Sciatic nerve (tissue), 2 donors: ENCODE measurements at regions not wholly inside any gene's neighbourhood (a gene's known extent, or its start where the extent isn't known, plus 50 kb on each side); places are given as distances from the start of the nearest gene placed in this dataset.

Source experiments
- ATAC-seq: fragments of 200-7000 bp; cut with Tn5 transposase; one replicate; pipeline ENCODE4 v1.9.1; 2020; ENCODE audit warnings: mild to moderate bottlenecking, moderate library complexity
- DNase-seq: peaks from one replicate; pipeline ENCODE4 v3.0.0-alpha.2; 2020; ENCODE audit warnings: low spot score
- intact Hi-C: fragments of 100-400 bp; cut with DNase I; formaldehyde crosslinking; loops from one replicate; pipeline ENCODE4 v1.14.2; 2022
- donor health status: DM: no; HTN: no; CAD: no.
- donor health status: DM: no; HTN: no; CAD: no.

- ATAC-seq (no peak), DNase-seq (no peak)
- intact Hi-C loops = no loop called here
These were observed 778.3 kb upstream of the SLC10A2 start for GRCh38 chr13:103844471-103844870.

- intact Hi-C loops = no loop called here
- ATAC-seq (no peak), DNase-seq (no peak)
These were observed 773.2 kb upstream of the SLC10A2 start for GRCh38 chr13:103839460-103839859.

GRCh38 chr13:103835052-103835451, 768.8 kb upstream of the SLC10A2 start:
- intact Hi-C loops = no loop called here
- no peak for ATAC-seq

GRCh38 chr13:103833294-103833852, 767.2 kb upstream of the SLC10A2 start:
- no peak for ATAC-seq
- DNase-seq = no peak
- intact Hi-C loops = no loop called here

More at GRCh38 chr13:103835052-103835451, 768.8 kb upstream of the SLC10A2 start:
- no peak for DNase-seq

GRCh38 chr13:103815619-103816018, 749.4 kb upstream of the SLC10A2 start:
- DNase-seq = no peak
- intact Hi-C loops = no loop called here
- ATAC-seq = no peak

GRCh38 chr13:103812971-103813370, 746.8 kb upstream of the SLC10A2 start:
- intact Hi-C loops = no loop called here
- ATAC-seq (peak; percentile 49), DNase-seq (no peak)

GRCh38 chr13:103812558-103812957, 746.3 kb upstream of the SLC10A2 start:
- no peak for ATAC-seq
- DNase-seq = no peak
- intact Hi-C loops = no loop called here

GRCh38 chr13:103810026-103810425, 743.8 kb upstream of the SLC10A2 start:
- no peak for ATAC-seq
- DNase-seq = no peak
- intact Hi-C loops = no loop called here

GRCh38 chr13:103805771-103806170, 739.6 kb upstream of the SLC10A2 start:
- ATAC-seq (no peak), DNase-seq (no peak)
- intact Hi-C loops = no loop called here

- ATAC-seq (no peak), DNase-seq (no peak)
- intact Hi-C loops = no loop called here
These were observed 737.1 kb upstream of the SLC10A2 start for GRCh38 chr13:103803349-103803748.

- no peak for ATAC-seq
- DNase-seq = no peak
- intact Hi-C loops = no loop called here
These were observed 732.8 kb upstream of the SLC10A2 start for GRCh38 chr13:103799028-103799427.

- DNase-seq (no peak), ATAC-seq (no peak)
- intact Hi-C loops = no loop called here
These were observed 729.8 kb upstream of the SLC10A2 start for GRCh38 chr13:103795892-103796478.

GRCh38 chr13:103794526-103794925, 728.3 kb upstream of the SLC10A2 start:
- ATAC-seq (no peak), DNase-seq (no peak)
- intact Hi-C loops = no loop called here

- DNase-seq = no peak
- ATAC-seq = no peak
- intact Hi-C loops = no loop called here
These were observed 721.9 kb upstream of the SLC10A2 start for GRCh38 chr13:103788061-103788652.

- intact Hi-C loops = no loop called here
- DNase-seq (no peak), ATAC-seq (no peak)
These were observed 706.4 kb upstream of the SLC10A2 start for GRCh38 chr13:103772576-103772975.

GRCh38 chr13:103762523-103762922, 696.3 kb upstream of the SLC10A2 start:
- ATAC-seq = no peak
- no peak for DNase-seq
- intact Hi-C loops = no loop called here

- DNase-seq = no peak
- intact Hi-C loops = no loop called here
- no peak for ATAC-seq
These were observed 693.1 kb upstream of the SLC10A2 start for GRCh38 chr13:103759361-103759760.

GRCh38 chr13:103758222-103758621, 692.0 kb upstream of the SLC10A2 start:
- ATAC-seq = no peak
- DNase-seq = no peak
- intact Hi-C loops = no loop called here

GRCh38 chr13:103757361-103757760, 691.1 kb upstream of the SLC10A2 start:
- intact Hi-C loops = no loop called here
- ATAC-seq (no peak), DNase-seq (no peak)

GRCh38 chr13:103754783-103755182, 688.6 kb upstream of the SLC10A2 start:
- ATAC-seq (no peak), DNase-seq (no peak)
- intact Hi-C loops = no loop called here

GRCh38 chr13:103734837-103735236, 668.6 kb upstream of the SLC10A2 start:
- DNase-seq = no peak
- ATAC-seq = no peak
- intact Hi-C loops = no loop called here
